Karpas-422 (cell line): ENCODE measurements at regions not wholly inside any gene's neighbourhood (a gene's known extent, or its start where the extent isn't known, plus 50 kb on each side); places are given as distances from the start of the nearest gene placed in this dataset.
A peak's percentile ranks its signal among the peaks of the same experiment; 100 is the strongest.
"Not testable (repeated sequence)": the region's sequence is repeated elsewhere in the genome, so short reads cannot be mapped to it uniquely, and the experiment has no call there.

Source experiments
- DNase-seq: peaks from one replicate; pipeline ENCODE4 v3.0.0-alpha.2; 2015
- H2AFZ ChIP-seq: fragments of 200-600 bp; sonication (generic); 2 replicates; pipeline ENCODE4 v1.6.1; 2014; ENCODE audit warnings: antibody characterized with exemption, low read length, mixed read lengths
- H3K27ac ChIP-seq: fragments of 200-600 bp; sonication (generic); 2 replicates; pipeline ENCODE4 v1.5.1; 2014; ENCODE audit warnings: mild to moderate bottlenecking, low read length, moderate library complexity
- H3K27me3 ChIP-seq: fragments of 200-600 bp; sonication (generic); 2 replicates; pipeline ENCODE4 v1.6.1; 2014; ENCODE audit warnings: low read length, mixed read lengths
- H3K36me3 ChIP-seq: fragments of 200-600 bp; sonication (generic); 2 replicates; pipeline ENCODE4 v1.6.1; 2014; ENCODE audit warnings: low read length, mixed read lengths; ENCODE audit not compliant: insufficient read depth
- H3K4me1 ChIP-seq: fragments of 200-600 bp; sonication (generic); 2 replicates; pipeline ENCODE4 v1.6.1; 2014; ENCODE audit warnings: mild to moderate bottlenecking, low read length, mixed read lengths
- H3K4me2 ChIP-seq: fragments of 200-600 bp; sonication (generic); 2 replicates; pipeline ENCODE4 v1.6.1; 2014; ENCODE audit warnings: low read length, low read depth, mild to moderate bottlenecking; ENCODE audit not compliant: poor library complexity, severe bottlenecking
- H3K4me3 ChIP-seq: fragments of 200-600 bp; sonication (generic); 2 replicates; pipeline ENCODE4 v1.5.1; 2014; ENCODE audit warnings: mild to moderate bottlenecking, antibody characterized with exemption, low read length, mixed read lengths
- H3K79me2 ChIP-seq: fragments of 200-600 bp; sonication (generic); 2 replicates; pipeline ENCODE4 v1.6.1; 2014; ENCODE audit warnings: mild to moderate bottlenecking, low read length, mixed read lengths
- H3K9ac ChIP-seq: fragments of 200-600 bp; sonication (generic); 2 replicates; pipeline ENCODE4 v1.6.0; 2014; ENCODE audit warnings: low read length
- H3K9me2 ChIP-seq: fragments of 200-600 bp; sonication (generic), shearing (Covaris generic); replicated peaks from 2 replicates; pipeline ENCODE4 v1.6.0; 2014; ENCODE audit warnings: mild to moderate bottlenecking, low read length, moderate library complexity; ENCODE audit not compliant: insufficient read depth
- H3K9me3 ChIP-seq: fragments of 300-700, 200-600 bp; sonication (generic); 2 replicates; pipeline ENCODE4 v1.6.1; 2014; ENCODE audit warnings: low read length, mixed read lengths
- H4K20me1 ChIP-seq: fragments of 200-600 bp; sonication (generic); 2 replicates; pipeline ENCODE4 v1.6.1; 2014; ENCODE audit warnings: mild to moderate bottlenecking, antibody characterized with exemption, low read length, low read depth; ENCODE audit not compliant: insufficient read depth

DNA sequence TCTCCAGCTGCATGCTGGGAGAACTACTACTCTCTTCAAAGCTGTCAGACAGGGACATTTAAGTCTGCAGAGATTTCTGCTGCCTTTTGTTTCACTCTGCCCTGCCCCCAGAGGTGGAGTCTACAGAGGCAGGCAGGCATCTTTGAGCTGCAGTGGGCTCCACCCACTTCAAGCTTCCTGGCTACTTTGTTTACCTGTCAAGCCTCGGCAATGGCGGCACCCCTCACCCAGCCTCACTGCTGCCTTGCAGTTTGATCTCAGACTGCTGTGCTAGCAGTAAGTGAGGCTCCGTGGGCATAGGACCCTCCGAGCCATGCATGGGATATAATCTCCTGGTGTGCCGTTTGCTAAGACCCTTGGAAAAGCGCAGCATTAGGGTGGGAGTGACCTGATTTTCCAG is 61.7 kb downstream of the DMRTA1 start:
- DNase-seq, H3K27me3 ChIP-seq: not testable (repeated sequence)

GRCh38 chr9:22508790-22509189 is 62.2 kb downstream of the DMRTA1 start:
- Histone ChIP-seq H3K27ac (no peak overlapping the region), H3K27me3 (no peaks in the 10 kb centered on the region), H3K4me1 (no peaks in the 10 kb centered on the region), H3K9ac (no peak overlapping the region), H3K79me2 (no peaks in the 10 kb centered on the region), H4K20me1 (no peaks in the 10 kb centered on the region), H3K9me3 (no peaks in the 10 kb centered on the region), H2AFZ (no peak overlapping the region), H3K4me2 (no peak overlapping the region), H3K9me2 (no peaks in the 10 kb centered on the region), H3K36me3 (no peaks in the 10 kb centered on the region), H3K4me3 (no peak overlapping the region)
- no peak for DNase-seq

More for the DNA sequence above, 61.7 kb downstream of the DMRTA1 start:
- H3K9ac ChIP-seq, H3K9me3 ChIP-seq, H3K4me2 ChIP-seq, H3K27ac ChIP-seq, H4K20me1 ChIP-seq, H3K36me3 ChIP-seq, H3K4me1 ChIP-seq, H3K9me2 ChIP-seq, H3K4me3 ChIP-seq, H2AFZ ChIP-seq, H3K79me2 ChIP-seq: not testable (repeated sequence)

- Histone ChIP-seq H3K4me3 (no peak overlapping the region), H3K27ac (no peak overlapping the region), H3K9ac (no peak overlapping the region), H3K4me1 (peaks cover 3% of the 10 kb centered on the region; the same call in 1 of the 2 replicates), H3K36me3 (no peaks in the 10 kb centered on the region), H3K27me3 (no peaks in the 10 kb centered on the region; the same call in 1 of the 2 replicates), H3K9me3 (no peaks in the 10 kb centered on the region), H3K9me2 (no peaks in the 10 kb centered on the region), H4K20me1 (no peaks in the 10 kb centered on the region), H3K79me2 (no peaks in the 10 kb centered on the region), H3K4me2 (no peak overlapping the region), H2AFZ (no peak overlapping the region)
- DNase-seq, result peak; percentile 42
Observed at GRCh38 chr9:22512495-22512894, 65.9 kb downstream of the DMRTA1 start.

DNA sequence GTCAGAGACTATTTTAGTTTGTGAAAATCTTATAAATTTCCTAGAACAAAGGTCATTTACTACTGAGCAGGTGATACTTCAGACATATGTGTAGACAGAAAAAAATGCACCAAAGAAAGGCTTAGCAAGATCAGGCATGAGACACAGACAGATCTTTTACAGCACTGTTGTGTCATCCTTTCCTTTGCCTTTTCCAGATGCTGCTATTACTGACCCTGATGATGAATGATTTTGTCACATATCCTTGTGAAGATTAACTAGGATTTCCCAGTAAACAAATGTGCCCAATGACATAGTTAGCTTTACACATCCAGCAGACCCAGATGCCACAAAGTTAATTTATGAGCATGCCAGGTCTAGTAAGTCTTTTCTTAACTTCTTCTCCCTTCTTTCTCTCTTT is 68.2 kb downstream of the DMRTA1 start:
- no peaks in the 10 kb centered on the region for H4K20me1 ChIP-seq
- no peak overlapping the region for H2AFZ ChIP-seq
- H3K27me3 ChIP-seq, result no peaks in the 10 kb centered on the region; the same call in 1 of the 2 replicates
- no peaks in the 10 kb centered on the region for H3K9me3 ChIP-seq
- no peak overlapping the region for H3K4me3 ChIP-seq
- H3K4me2 ChIP-seq, result no peak overlapping the region
- H3K4me1 ChIP-seq, result peaks cover 3% of the 10 kb centered on the region; the same call in 1 of the 2 replicates
- H3K36me3 ChIP-seq, result no peaks in the 10 kb centered on the region
- H3K79me2 ChIP-seq, result no peaks in the 10 kb centered on the region
- H3K9ac ChIP-seq, result no peak overlapping the region
- no peaks in the 10 kb centered on the region for H3K9me2 ChIP-seq
- no peak overlapping the region for H3K27ac ChIP-seq
- DNase-seq, result no peak

- Histone ChIP-seq H3K79me2 (no peaks in the 10 kb centered on the region), H2AFZ (no peak overlapping the region), H3K27ac (no peak overlapping the region), H3K36me3 (no peaks in the 10 kb centered on the region), H3K27me3 (no peaks in the 10 kb centered on the region), H4K20me1 (no peaks in the 10 kb centered on the region), H3K4me1 (no peaks in the 10 kb centered on the region), H3K9me3 (no peaks in the 10 kb centered on the region), H3K4me2 (no peak overlapping the region), H3K4me3 (no peak overlapping the region), H3K9me2 (no peaks in the 10 kb centered on the region), H3K9ac (no peak overlapping the region)
- no peak for DNase-seq
Observed at GRCh38 chr9:22522206-22522740, 75.6 kb downstream of the DMRTA1 start.

GRCh38 chr9:22528485-22528884 is 81.9 kb downstream of the DMRTA1 start:
- H3K4me2 ChIP-seq, result no peak overlapping the region
- DNase-seq, result peak; percentile 50
- H2AFZ ChIP-seq, result no peak overlapping the region
- no peaks in the 10 kb centered on the region for H3K9me3 ChIP-seq
- H4K20me1 ChIP-seq, result no peaks in the 10 kb centered on the region
- H3K27me3 ChIP-seq, result no peaks in the 10 kb centered on the region
- peaks cover 7% of the 10 kb centered on the region for H3K4me1 ChIP-seq
- no peaks in the 10 kb centered on the region for H3K9me2 ChIP-seq
- H3K9ac ChIP-seq, result no peak overlapping the region
- no peaks in the 10 kb centered on the region for H3K79me2 ChIP-seq
- no peak overlapping the region for H3K27ac ChIP-seq
- H3K4me3 ChIP-seq, result no peak overlapping the region
- no peaks in the 10 kb centered on the region for H3K36me3 ChIP-seq

- H3K4me2 ChIP-seq, result peak overlapping the region; percentile 16
- no peak overlapping the region for H2AFZ ChIP-seq
- no peak overlapping the region for H3K9ac ChIP-seq
- H3K9me2 ChIP-seq, result no peaks in the 10 kb centered on the region
- H3K79me2 ChIP-seq, result no peaks in the 10 kb centered on the region
- H3K9me3 ChIP-seq, result no peaks in the 10 kb centered on the region
- no peaks in the 10 kb centered on the region for H3K27me3 ChIP-seq
- peaks cover 7% of the 10 kb centered on the region for H3K4me1 ChIP-seq
- no peaks in the 10 kb centered on the region for H4K20me1 ChIP-seq
- no peak overlapping the region for H3K4me3 ChIP-seq
- H3K36me3 ChIP-seq, result no peaks in the 10 kb centered on the region
- H3K27ac ChIP-seq, result no peak overlapping the region
- peak; percentile 60 for DNase-seq
Observed at GRCh38 chr9:22529426-22530199, 83.0 kb downstream of the DMRTA1 start.

- Histone ChIP-seq H3K4me3 (no peak overlapping the region), H3K36me3 (no peaks in the 10 kb centered on the region), H3K4me1 (no peaks in the 10 kb centered on the region), H3K27ac (no peak overlapping the region), H3K79me2 (no peaks in the 10 kb centered on the region), H3K9me2 (no peaks in the 10 kb centered on the region), H2AFZ (no peak overlapping the region), H3K9me3 (no peaks in the 10 kb centered on the region), H3K4me2 (no peak overlapping the region), H3K27me3 (no peaks in the 10 kb centered on the region), H4K20me1 (no peaks in the 10 kb centered on the region), H3K9ac (no peak overlapping the region)
- no peak for DNase-seq
Observed at GRCh38 chr9:22535780-22536179, 89.2 kb downstream of the DMRTA1 start.
